GM12878 (cell line): ENCODE measurements at regions not wholly inside any gene's neighbourhood (a gene's known extent, or its start where the extent isn't known, plus 50 kb on each side); places are given as distances from the start of the nearest gene placed in this dataset.

Source experiments
- ATAC-seq: fragments of 200-7000 bp; cut with Tn5 transposase; 3 replicates; pipeline ENCODE4 v1.9.1; 2020; ENCODE audit warnings: mild to moderate bottlenecking, moderate library complexity
- BruUV-seq: library from RNA; stranded (reverse); fragments of 400-500 nt; replicated peaks from 2 replicates; lab custom pipeline; 2021; lab: Mats Ljungman, UMichigan
- CTCF ChIA-PET: fragments of 300-600 bp; sonication (Branson Sonifier 250); formaldehyde crosslinking; extraction: SDS; loops from one replicate; lab custom pipeline; 2021; ENCODE audit warnings: inconsistent platforms; lab: Yijun Ruan, JAX
- POLR2A ChIA-PET: fragments of 350-600 bp; formaldehyde crosslinking; extraction: SDS; loops from one replicate; lab custom pipeline; 2021; ENCODE audit warnings: inconsistent platforms; lab: Charles Lee
- RAD21 ChIA-PET: fragments of 300-600 bp; sonication (Branson Sonifier 250); formaldehyde crosslinking; loops from one replicate; lab custom pipeline; 2023; ENCODE audit warnings: antibody characterized with exemption; ENCODE audit not compliant: unreplicated experiment; lab: Charles Lee
- SMC1A ChIA-PET: fragments of 300-600 bp; sonication (Branson Sonifier 250); formaldehyde crosslinking; loops from one replicate; lab custom pipeline; 2023; ENCODE audit not compliant: unreplicated experiment, uncharacterized antibody; lab: Charles Lee
- DNase-seq: peaks from one replicate; pipeline ENCODE4 v3.0.0-alpha.2; 2011; ENCODE audit warnings: low read depth, low spot score
- FAIRE-seq: peaks from 3 replicates; lab custom pipeline; 2011; peaks lifted over from hg19 to GRCh38; lab: Jason Lieb, UNC
- H2AFZ ChIP-seq: 2 replicates; pipeline ENCODE4 v1.6.0; 2011; ENCODE audit warnings: low read depth, low read length, control low read depth; ENCODE audit not compliant: control insufficient read depth
- H3K27ac ChIP-seq: 2 replicates; pipeline ENCODE4 v1.5.1; 2011; ENCODE audit warnings: control low read depth; ENCODE audit not compliant: control insufficient read depth, insufficient read depth
- H3K27me3 ChIP-seq, 2 experiments: replicated peaks in 1 of 2; 2 replicates each; pipeline versions ENCODE4 v1.6.0 to v1.6.1; 2011; ENCODE audit warnings: low read length in 1 of 2; ENCODE audit not compliant: control insufficient read depth in 2 of 2, insufficient read depth in 2 of 2
- H3K36me3 ChIP-seq, 2 experiments: 2 replicates each; pipeline ENCODE4 v1.5.1; 2011; ENCODE audit warnings: low read length in 1 of 2; ENCODE audit not compliant: control insufficient read depth in 2 of 2, insufficient read depth in 2 of 2
- H3K4me1 ChIP-seq: 2 replicates; pipeline ENCODE4 v1.6.1; 2011; ENCODE audit warnings: mild to moderate bottlenecking, low read length, moderate library complexity, mixed read lengths; ENCODE audit not compliant: control insufficient read depth, insufficient read depth
- H3K4me2 ChIP-seq: 2 replicates; pipeline ENCODE4 v1.6.0; 2011; ENCODE audit warnings: control low read depth; ENCODE audit not compliant: control insufficient read depth, insufficient read depth
- H3K4me3 ChIP-seq: fragments of 200-600 bp; sonication (generic); 2 replicates; pipeline ENCODE4 v1.5.1; 2016
- H3K79me2 ChIP-seq: 2 replicates; pipeline ENCODE4 v1.6.0; 2011; ENCODE audit warnings: low read length; ENCODE audit not compliant: control insufficient read depth, insufficient read depth
- H3K9ac ChIP-seq: 2 replicates; pipeline ENCODE4 v1.8.0; 2011; ENCODE audit warnings: low read length, control low read depth, mixed read lengths; ENCODE audit not compliant: control insufficient read depth, insufficient read depth
- H3K9me3 ChIP-seq: replicated peaks from 3 replicates; pipeline ENCODE4 v1.5.1; 2011; ENCODE audit warnings: mild to moderate bottlenecking, low read length; ENCODE audit not compliant: control insufficient read depth, insufficient read depth
- H4K20me1 ChIP-seq: 2 replicates; pipeline ENCODE4 v1.6.0; 2011; ENCODE audit not compliant: control insufficient read depth, insufficient read depth
- ASH2L ChIP-seq: fragments of 300-600, 200-600 bp; sonication (generic); IDR thresholded peaks from 2 replicates; pipeline ENCODE4 v1.6.1; 2017; ENCODE audit warnings: low read depth, mild to moderate bottlenecking, borderline replicate concordance
- BHLHE40 ChIP-seq, 2 experiments: fragments of 450-650 bp in 1 of 2; IDR thresholded peaks; 2 replicates each; pipeline ENCODE4 v1.6.1; 2011 to 2017; ENCODE audit warnings: low read depth in 2 of 2, borderline replicate concordance in 1 of 2, improper control_type of control experiment in 1 of 2, low read length in 1 of 2, mild to moderate bottlenecking in 1 of 2
- BRCA1 ChIP-seq: IDR thresholded peaks from 2 replicates; pipeline ENCODE4 v1.6.1; 2011; ENCODE audit warnings: low read depth, low read length, improper control_type of control experiment
- ESRRA ChIP-seq: IDR thresholded peaks from 2 replicates; pipeline ENCODE4 v1.6.1; 2012; ENCODE audit warnings: mild to moderate bottlenecking, low read length, improper control_type of control experiment
- FOS ChIP-seq: IDR thresholded peaks from 3 replicates; pipeline ENCODE4 v1.6.1; 2011; ENCODE audit warnings: borderline replicate concordance; ENCODE audit not compliant: insufficient read length; ENCODE audit errors: extremely low read depth
- HDAC2 ChIP-seq: fragments of 200-600 bp; sonication (generic); IDR thresholded peaks from 2 replicates; pipeline ENCODE4 v1.6.1; 2017
- KAT2A ChIP-seq: conservative IDR thresholded peaks from 2 replicates; pipeline ENCODE4 v1.6.1; 2011; ENCODE audit warnings: low read depth, low read length; ENCODE audit not compliant: control insufficient read depth
- NFXL1 ChIP-seq: fragments of 450-650 bp; IDR thresholded peaks from 2 replicates; pipeline ENCODE4 v1.6.1; 2017; ENCODE audit warnings: antibody characterized with exemption, mild to moderate bottlenecking, borderline replicate concordance
- NR2F1 ChIP-seq: fragments of 450-650 bp; conservative IDR thresholded peaks from 2 replicates; pipeline ENCODE4 v1.6.1; 2017; ENCODE audit warnings: mild to moderate bottlenecking
- RAD21 ChIP-seq: IDR thresholded peaks from 2 replicates; pipeline ENCODE4 v1.6.1; 2011; ENCODE audit warnings: mild to moderate bottlenecking, low read depth, low read length, moderate library complexity; ENCODE audit not compliant: insufficient read depth
- SIN3A ChIP-seq: IDR thresholded peaks from 2 replicates; pipeline ENCODE4 v1.6.1; 2012; ENCODE audit warnings: low read depth, low read length, improper control_type of control experiment
- SMARCA5 ChIP-seq: fragments of 450-650 bp; IDR thresholded peaks from 2 replicates; pipeline ENCODE4 v1.6.1; 2017; ENCODE audit warnings: mild to moderate bottlenecking
- TCF3 ChIP-seq: IDR thresholded peaks from 2 replicates; pipeline ENCODE4 v1.6.1; 2012; ENCODE audit warnings: low read depth, mild to moderate bottlenecking, low read length, borderline replicate concordance; ENCODE audit not compliant: insufficient read depth
- ZNF24 ChIP-seq: fragments of 450-650 bp; IDR thresholded peaks from 2 replicates; pipeline ENCODE4 v1.6.1; 2017; ENCODE audit warnings: antibody characterized with exemption, mild to moderate bottlenecking
- ZZZ3 ChIP-seq: IDR thresholded peaks from 2 replicates; pipeline ENCODE4 v1.6.1; 2011; ENCODE audit warnings: low read depth; ENCODE audit not compliant: control insufficient read depth, insufficient read length
- WGBS: methylation state at CpG from one replicate; pipeline ENCODE4 v1.1.6; 2016; ENCODE audit warnings: low lambda C conversion rate; ENCODE audit not compliant: insufficient replicate concordance, insufficient coverage; ENCODE audit errors: missing lambda C conversion rate; 5-methylcytosine and 5-hydroxymethylcytosine counted together
- in situ Hi-C: fragments of 300-500 bp; cut with MboI; formaldehyde crosslinking; loops from 9 replicates; pipeline ENCODE4 v1.14.3; 2018; ENCODE audit warnings: mixed read lengths
- intact Hi-C: fragments of 100-400 bp; cut with micrococcal nuclease; formaldehyde crosslinking; loops from one replicate; pipeline ENCODE4 v1.14.2; 2022; ENCODE audit not compliant: unreplicated experiment
- TF ChIP-seq, protein P1 (sequence below): IDR thresholded peaks from 2 replicates; pipeline ENCODE4 v1.6.1; 2011; ENCODE audit warnings: low read depth, low read length, improper control_type of control experiment, borderline replicate concordance
- TF ChIP-seq, protein P2 (sequence below): fragments of 450-650 bp; IDR thresholded peaks from 2 replicates; pipeline ENCODE4 v1.6.1; 2017; ENCODE audit warnings: mild to moderate bottlenecking, low read depth, inconsistent platforms; ENCODE audit not compliant: poor library complexity, severe bottlenecking
- TF ChIP-seq, protein P3 (sequence below), 3 experiments: IDR thresholded peaks in 2 of 3; conservative IDR thresholded peaks in 1 of 3; 2 replicates each; pipeline ENCODE4 v1.5.1; 2011; ENCODE audit warnings: low read depth in 3 of 3, low read length in 3 of 3, mild to moderate bottlenecking in 3 of 3, control low read depth in 2 of 3, moderate library complexity in 2 of 3, inconsistent platforms in 1 of 3, mixed read lengths in 1 of 3; ENCODE audit not compliant: control insufficient read depth in 2 of 3, insufficient read depth in 1 of 3; ENCODE audit errors: extremely low read depth in 1 of 3

DNA sequence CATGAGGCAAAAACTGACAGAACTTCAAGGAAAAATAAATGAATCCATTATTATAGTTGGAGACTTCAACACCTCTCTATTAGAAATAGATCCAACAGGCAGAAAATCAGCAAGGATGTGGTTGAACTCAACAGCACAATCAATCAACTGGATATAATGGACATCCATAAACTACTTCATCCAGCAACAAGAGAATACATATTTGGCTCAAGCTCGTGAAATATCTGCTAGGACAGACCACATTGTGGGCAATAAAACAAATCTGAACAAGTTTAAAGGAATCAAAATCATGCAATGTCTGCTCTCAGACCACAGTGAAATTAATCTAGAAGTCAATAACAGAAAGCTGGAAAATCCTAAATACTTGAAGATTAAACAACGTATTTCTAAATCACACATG lies 362.6 kb downstream of the CD109 start (continued):
- TF ChIP-seq SIN3A (no peak), BHLHE40 (IDR thresholded peaks at IDR 0.05; ENCODE audit: borderline replicate concordance in 1 of 2, low read depth in 2 of 2, low read length in 1 of 2) (no peak), NR2F1 (no peak), ZZZ3 (no peak), FOS (no peak), TCF3 (no peak), ZNF24 (no peak), HDAC2 (no peak)
- TF ChIP-seq, protein P1, sequence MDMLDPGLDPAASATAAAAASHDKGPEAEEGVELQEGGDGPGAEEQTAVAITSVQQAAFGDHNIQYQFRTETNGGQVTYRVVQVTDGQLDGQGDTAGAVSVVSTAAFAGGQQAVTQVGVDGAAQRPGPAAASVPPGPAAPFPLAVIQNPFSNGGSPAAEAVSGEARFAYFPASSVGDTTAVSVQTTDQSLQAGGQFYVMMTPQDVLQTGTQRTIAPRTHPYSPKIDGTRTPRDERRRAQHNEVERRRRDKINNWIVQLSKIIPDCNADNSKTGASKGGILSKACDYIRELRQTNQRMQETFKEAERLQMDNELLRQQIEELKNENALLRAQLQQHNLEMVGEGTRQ, result no peak

DNA sequence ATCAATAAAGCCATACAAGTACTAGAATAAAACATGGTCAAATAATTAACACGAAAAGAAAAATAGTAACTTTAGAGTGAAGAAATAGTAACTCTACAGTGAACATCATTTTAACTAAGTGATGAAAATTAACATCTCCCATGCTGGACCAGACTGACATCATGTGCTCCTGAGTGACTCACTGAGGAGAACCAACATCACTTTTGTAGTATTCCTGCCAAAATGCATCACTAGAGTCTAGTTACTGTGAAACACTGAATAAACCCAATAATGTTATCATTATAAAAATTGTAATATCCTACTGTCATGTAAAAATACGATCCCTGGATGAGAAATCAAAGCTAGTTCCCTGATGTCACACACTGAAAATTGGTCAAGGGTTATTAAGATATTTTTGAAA lies 361.3 kb downstream of the CD109 start:
- Histone ChIP-seq H4K20me1 (no peaks in the 10 kb centered on the region), H3K4me2 (no peak overlapping the region), H3K27me3 (no peaks in the 10 kb centered on the region; a peak in 1 of 4 replicates), H3K9ac (no peak overlapping the region)
- ATAC-seq (no peak), FAIRE-seq (no peak)
- CTCF ChIA-PET, result interaction anchor here (0.6 to 2.7 kb wide), 4 partner anchors 9 to 1152 kb away, joined by 3 to 7 read pairs (median 4); no protein-coding TSS in a partner anchor
- POLR2A ChIA-PET, result no interaction called here
- TF ChIP-seq ESRRA, result no peak
- TF ChIP-seq NFXL1, result no peak
- TF ChIP-seq KAT2A, result no peak
- no peak for TF ChIP-seq ASH2L
- TF ChIP-seq BRCA1, result no peak
- TF ChIP-seq SMARCA5, result no peak
- TF ChIP-seq RAD21, result no peak
- TF ChIP-seq, protein P2, sequence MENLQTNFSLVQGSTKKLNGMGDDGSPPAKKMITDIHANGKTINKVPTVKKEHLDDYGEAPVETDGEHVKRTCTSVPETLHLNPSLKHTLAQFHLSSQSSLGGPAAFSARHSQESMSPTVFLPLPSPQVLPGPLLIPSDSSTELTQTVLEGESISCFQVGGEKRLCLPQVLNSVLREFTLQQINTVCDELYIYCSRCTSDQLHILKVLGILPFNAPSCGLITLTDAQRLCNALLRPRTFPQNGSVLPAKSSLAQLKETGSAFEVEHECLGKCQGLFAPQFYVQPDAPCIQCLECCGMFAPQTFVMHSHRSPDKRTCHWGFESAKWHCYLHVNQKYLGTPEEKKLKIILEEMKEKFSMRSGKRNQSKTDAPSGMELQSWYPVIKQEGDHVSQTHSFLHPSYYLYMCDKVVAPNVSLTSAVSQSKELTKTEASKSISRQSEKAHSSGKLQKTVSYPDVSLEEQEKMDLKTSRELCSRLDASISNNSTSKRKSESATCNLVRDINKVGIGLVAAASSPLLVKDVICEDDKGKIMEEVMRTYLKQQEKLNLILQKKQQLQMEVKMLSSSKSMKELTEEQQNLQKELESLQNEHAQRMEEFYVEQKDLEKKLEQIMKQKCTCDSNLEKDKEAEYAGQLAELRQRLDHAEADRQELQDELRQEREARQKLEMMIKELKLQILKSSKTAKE, result no peak
- TF ChIP-seq, protein P3, sequence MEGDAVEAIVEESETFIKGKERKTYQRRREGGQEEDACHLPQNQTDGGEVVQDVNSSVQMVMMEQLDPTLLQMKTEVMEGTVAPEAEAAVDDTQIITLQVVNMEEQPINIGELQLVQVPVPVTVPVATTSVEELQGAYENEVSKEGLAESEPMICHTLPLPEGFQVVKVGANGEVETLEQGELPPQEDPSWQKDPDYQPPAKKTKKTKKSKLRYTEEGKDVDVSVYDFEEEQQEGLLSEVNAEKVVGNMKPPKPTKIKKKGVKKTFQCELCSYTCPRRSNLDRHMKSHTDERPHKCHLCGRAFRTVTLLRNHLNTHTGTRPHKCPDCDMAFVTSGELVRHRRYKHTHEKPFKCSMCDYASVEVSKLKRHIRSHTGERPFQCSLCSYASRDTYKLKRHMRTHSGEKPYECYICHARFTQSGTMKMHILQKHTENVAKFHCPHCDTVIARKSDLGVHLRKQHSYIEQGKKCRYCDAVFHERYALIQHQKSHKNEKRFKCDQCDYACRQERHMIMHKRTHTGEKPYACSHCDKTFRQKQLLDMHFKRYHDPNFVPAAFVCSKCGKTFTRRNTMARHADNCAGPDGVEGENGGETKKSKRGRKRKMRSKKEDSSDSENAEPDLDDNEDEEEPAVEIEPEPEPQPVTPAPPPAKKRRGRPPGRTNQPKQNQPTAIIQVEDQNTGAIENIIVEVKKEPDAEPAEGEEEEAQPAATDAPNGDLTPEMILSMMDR (IDR thresholded peaks at IDR 0.05 in 2 of 3, conservative IDR thresholded peaks at IDR 0.05 in 1 of 3; ENCODE audit: control insufficient read depth in 2 of 3, extremely low read depth in 1 of 3, insufficient read depth in 1 of 3, low read depth in 3 of 3, low read length in 3 of 3), result no peak
- TF ChIP-seq, all 136 proteins: peak for 0
- no TSS peak for BruUV-seq
- Histone ChIP-seq H3K4me1 (no peaks in the 10 kb centered on the region), H3K4me3 (no peak overlapping the region), H2AFZ (no peak overlapping the region), H3K9me3 (no peaks in the 10 kb centered on the region), H3K36me3 (no peaks in the 10 kb centered on the region), H3K79me2 (no peaks in the 10 kb centered on the region), H3K27ac (no peak overlapping the region)
- in situ Hi-C loops, result no loop called here
- intact Hi-C loops, result no loop called here
- 19% methylated on average over 2 of the region's 2 CpGs for WGBS
- SMC1A ChIA-PET, result no interaction called here
- RAD21 ChIA-PET, result interaction anchor here (1.1 kb wide), 1 partner anchor 1151 kb away, joined by 3 read pairs; no protein-coding TSS in a partner anchor
- no peak for DNase-seq
